Fibroblast of peridontal ligament (primary cell): ENCODE measurements at regions not wholly inside any gene's neighbourhood (a gene's known extent, or its start where the extent isn't known, plus 50 kb on each side); places are given as distances from the start of the nearest gene placed in this dataset.
"Not testable (repeated sequence)": the region's sequence is repeated elsewhere in the genome, so short reads cannot be mapped to it uniquely, and the experiment has no call there.

Source experiments
- DNase-seq: peaks from one replicate; pipeline ENCODE4 v3.0.0-alpha.2; 2010; ENCODE audit errors: extremely low read depth

DNA sequence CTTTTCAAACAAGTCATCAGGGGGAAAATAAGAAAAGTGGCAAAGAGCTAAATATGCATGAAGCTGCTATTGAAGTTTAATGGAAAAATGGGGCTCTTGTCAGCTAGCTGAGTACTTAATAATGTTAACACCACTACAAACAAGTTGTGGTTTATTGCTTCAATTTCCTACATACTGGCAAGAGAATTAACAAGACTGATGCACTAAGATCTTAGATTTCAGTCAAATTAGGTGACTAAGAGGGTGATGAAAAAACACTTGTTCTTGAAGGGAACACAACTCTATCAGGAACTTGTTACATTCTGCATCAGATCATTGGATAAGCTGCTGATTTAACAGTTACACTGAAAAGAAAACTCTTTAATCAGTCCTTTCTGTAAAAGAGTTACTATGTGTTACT is 234.6 kb upstream of the AFF2 start:
- no peak for DNase-seq

DNA sequence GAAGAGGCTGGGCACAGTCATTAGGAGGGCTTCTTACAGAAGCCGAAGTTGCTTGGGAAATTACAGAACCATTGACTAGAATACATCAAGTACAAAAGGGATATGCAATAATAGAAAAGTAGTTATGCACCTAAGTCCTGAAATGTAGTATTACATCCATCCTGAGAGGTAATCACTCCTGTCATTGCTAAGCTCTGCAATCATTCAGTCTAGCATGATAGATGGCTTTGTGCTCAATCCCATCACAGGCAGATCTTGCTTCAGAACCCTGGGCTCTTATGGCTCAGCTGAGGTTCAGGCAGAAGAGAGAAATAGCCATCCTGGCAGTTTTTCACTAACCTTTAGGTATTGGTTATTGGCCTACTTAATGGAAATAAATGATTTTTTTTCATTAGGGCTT is 231.7 kb upstream of the AFF2 start:
- DNase-seq: no peak

GRCh38 chrX:148269513-148269912 is 230.9 kb upstream of the AFF2 start:
- no peak for DNase-seq

DNA sequence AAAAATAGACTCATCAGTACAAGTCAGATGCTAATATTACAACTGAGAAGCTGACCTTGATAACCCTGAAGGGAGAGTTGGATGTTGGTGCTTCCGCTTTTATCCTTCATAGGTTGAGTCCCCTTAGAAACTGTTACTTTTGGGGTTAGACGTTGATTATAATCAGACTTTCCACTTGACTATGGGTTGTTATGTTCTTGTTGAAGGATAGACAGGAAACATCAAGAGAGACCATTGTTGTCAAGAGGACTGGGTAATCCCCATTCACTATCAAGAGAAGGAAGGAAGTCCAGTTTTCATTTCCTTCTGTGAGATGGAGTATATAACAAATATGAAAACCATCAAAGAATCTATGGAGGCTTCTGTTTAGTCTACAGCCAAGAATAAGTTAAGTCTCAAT is 229.9 kb upstream of the AFF2 start:
- no peak for DNase-seq

DNA sequence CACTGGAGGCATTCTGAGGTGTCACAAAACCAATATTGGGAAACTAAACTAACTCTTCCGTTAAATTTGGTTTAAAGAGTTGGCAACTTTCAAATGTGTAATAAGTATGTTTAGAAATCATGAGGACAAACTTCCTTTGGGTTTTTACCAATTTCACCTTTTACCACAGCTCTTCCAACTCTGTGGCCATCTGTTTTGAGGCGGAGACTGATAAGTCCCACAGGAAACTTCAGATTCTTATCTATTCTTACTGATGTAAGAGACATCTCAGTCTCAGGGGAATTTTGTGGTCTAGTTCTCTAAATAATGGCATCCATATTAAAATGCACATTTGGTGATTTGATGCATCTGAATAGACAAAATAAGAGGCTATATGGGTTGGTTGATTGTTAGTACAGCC is 229.2 kb upstream of the AFF2 start:
- no peak for DNase-seq

- DNase-seq: no peak
Observed at GRCh38 chrX:148281920-148282319, 218.5 kb upstream of the AFF2 start.

DNA sequence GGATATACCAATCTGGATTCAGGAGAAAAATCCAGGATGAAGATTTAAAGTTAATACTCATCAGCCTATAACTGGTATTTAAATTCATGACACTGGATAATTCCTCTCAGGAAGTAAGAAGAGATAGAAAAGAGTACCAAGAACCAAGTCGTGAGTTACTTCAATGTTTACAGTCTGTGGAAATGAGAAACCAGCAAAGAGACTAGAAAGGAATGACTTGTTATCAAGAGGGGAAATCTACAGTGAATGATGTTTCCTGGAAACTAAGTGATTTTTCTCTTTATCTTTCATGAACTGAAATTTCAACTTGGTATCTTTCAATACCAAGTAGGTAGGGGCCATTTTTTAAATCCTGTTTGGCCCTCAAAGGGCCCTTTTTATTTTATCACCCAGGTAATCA is 217.9 kb upstream of the AFF2 start:
- no peak for DNase-seq

DNA sequence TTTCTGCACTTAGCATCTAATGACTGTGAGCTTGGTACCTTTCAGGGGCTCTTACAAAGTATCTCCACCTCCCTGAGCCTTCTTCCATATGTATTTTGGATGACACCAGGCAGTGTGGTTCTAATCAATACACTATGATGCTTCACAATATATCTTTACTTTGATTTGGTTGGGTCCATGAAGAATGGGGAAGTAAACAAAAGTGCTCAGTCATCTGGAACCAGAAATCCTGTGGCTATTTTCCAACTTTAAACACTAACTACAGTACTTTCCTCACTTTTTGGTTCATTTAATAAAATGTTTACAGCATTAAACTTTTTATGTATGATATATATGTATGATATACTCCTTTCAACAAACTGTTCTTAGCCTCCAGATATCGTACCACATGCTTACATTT is 216.4 kb upstream of the AFF2 start:
- no peak for DNase-seq

DNA sequence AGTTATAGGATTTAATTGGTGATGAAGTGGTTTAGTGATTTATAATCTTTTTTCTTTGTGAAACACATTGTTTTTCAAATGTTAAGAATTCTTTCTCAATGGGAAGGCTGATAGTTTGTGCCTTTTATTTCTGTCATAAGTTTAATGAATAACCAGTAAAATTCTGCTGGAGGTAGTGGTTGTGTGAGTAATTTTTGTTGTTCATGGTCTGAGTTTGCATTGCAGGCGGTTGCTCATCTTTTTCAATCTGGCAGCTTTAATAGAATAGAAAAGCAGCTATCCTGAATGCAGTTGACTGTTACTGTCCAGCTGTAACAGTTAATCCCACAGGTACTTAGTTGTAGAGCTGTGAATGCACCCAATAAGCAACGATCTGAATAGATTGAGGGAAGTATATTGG is 215.6 kb upstream of the AFF2 start:
- no peak for DNase-seq

DNA sequence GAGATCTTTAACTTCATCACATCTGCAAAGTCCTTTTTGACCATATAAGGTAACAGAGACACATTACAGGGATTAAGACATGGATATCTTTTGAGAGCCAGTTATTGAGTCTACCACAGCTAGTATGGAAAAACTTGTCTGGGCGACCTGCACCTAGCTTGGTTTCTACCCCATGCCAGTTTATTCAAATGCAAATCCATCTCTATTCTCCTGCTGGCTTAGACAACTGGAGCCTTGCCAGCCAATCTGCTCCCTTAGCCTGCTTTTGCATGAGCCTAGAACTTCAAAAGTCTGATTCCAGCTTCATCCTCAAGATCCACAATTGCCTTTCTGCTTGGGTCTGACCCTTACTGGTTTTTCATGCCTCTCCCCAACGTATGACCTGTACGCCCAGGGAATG is 212.0 kb upstream of the AFF2 start:
- DNase-seq: no peak

DNA sequence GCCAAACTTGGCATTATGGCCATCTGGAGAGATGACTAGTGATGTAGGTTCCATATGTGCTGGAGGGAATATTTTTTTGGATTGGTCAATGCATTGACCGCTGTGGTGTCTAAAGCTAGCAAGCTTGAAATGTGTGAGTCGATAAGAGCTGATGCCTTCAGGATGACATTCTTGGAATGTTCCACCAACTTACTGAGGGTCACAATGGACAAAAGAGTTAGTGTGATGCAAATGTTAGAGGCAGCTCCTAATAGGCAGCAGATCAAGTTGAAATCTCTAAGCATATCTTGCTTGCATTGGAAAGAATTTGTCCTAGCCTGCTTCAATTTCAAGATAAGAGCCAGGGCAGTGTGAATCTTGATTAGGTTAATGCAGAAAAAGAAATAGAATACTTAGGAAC is 210.4 kb upstream of the AFF2 start:
- DNase-seq: no peak

- no peak for DNase-seq
Observed at GRCh38 chrX:148290931-148291330, 209.5 kb upstream of the AFF2 start.

DNA sequence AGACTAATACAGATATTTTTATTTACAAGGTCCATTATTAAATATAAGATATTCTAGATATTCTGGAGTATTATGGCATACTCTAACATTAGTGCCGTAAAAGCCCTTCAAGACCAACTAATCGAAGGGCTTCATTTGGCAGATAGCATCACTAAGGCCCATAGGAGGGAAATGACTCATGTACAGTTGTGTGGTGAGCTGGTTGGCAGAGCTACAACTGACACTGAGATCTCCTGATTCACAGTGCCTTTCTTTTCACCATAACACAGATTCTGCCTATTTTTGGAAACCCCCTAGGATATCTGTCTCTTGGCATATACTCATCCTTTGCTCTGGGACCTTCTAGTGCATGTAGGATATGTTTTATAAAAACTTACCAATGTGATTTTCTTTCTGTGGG is 201.7 kb upstream of the AFF2 start:
- DNase-seq: peak; percentile 24

- not testable (repeated sequence) for DNase-seq
Observed at GRCh38 chrX:148305214-148305613, 195.2 kb upstream of the AFF2 start.

GRCh38 chrX:148309413-148309812 is 191.0 kb upstream of the AFF2 start:
- no peak for DNase-seq

DNA sequence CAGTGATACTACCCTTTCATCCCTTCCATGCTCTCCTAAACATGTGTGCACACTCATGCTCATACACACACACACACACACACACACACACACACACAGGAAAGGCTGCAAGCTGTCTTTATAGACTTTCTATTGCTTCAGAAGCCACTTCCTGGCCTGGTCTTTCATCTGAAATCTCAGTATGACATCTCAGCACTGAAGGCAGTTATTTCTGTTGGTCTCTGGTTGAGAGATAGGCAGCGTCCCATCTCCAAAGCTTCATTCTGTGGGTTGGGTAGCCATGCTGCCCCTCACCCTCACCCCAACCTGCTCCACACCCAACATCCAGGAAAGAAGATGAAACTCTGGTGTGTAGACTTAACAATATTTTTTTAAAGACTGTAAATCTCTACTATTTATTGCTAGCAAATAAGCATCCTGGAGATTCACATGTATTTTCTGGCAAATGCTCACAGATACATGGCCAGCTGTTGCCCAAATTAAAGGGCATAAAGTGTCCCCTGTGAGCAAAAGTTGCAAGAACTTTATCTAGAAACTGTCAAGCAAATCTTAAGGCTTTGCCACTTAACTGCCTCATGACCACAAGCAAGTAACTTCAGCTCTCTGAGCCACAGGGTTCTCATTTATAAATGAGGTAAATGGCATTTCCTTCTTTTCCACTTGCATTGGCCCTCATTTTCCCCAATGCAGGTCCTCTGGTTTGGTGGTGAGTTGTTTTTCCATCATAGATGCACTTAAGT is 189.8 kb upstream of the AFF2 start:
- no peak for DNase-seq

DNA sequence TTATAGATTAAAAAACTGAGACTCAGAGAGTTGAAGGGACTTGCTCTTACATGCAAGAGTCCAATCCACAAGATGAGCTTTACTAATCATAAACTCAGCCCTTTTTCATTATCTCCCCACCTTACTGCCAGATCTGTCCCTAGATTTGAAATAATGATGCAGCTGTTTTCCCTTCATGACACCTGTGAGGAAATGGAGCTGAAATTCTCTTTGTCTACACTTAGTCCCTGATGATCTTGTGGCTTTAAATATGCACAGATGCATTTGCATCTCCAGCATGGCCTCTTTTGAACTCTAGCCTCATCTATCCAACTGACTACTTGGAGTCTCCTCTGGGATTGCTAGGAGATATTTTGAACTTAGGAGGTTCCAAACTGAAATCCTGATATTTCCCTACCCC is 188.9 kb upstream of the AFF2 start:
- no peak for DNase-seq

DNA sequence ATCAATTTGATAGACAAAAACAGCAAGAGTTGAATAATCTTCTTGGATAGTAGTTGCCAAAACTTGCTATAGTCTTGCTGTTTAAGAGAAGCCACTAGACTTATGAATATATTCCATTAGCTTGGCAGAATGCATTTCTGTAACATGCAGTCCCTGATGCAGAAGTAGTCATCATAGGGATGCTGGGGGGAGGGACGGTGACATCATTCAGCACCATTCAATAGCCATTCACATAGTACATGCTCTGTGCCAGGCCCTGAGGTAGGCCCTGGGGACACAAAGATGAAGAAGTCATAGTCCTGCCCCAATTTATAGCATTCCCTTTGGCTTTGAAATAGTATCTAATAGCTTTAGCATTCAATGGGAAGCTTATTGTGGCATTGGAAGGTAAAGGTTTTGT is 185.5 kb upstream of the AFF2 start:
- DNase-seq: no peak

- DNase-seq: no peak
Observed at GRCh38 chrX:148316446-148316845, 184.0 kb upstream of the AFF2 start.

- no peak for DNase-seq
Observed at GRCh38 chrX:148322906-148323305, 177.5 kb upstream of the AFF2 start.

GRCh38 chrX:148333989-148334388 is 166.4 kb upstream of the AFF2 start:
- DNase-seq: no peak

DNA sequence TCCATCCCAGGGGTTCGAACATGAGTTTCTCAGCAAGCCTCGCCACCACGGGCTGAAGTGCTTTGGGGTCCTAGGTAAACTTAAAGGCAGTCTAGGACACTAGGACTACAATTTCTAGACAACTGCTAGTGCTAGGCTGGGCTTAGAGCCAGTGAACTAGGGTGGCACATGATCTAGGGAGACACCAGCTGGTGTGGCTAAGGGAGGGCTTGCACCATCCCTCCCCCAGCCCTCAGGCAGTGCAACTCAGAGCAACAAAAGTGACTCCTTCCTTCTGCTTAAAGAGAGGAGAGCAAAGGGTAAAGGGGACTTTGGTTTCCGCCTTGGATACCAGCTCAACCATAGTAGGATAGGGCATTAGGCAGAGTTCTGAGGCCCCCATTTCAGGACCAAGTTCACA is 162.5 kb upstream of the AFF2 start:
- no peak for DNase-seq

DNA sequence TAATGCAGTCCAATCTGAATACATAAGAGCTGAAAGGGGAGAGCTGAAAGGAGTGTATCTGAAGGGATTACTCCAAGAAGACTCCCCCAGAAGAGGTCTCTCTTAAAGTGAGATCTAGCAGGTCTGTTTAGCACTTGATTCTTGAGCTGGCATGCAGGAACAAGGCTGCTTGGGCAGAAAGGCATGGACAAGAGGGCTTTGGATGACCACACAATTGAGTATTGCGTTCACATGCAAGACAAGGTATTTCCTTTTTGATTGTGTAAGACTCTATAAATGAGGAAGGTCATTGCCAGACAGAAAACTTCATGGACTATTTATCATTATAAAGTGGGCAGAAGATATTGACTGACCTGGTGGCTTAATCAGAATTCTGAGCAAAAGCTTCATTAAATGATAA is 145.5 kb upstream of the AFF2 start:
- DNase-seq: no peak

GRCh38 chrX:148361641-148362040 is 138.8 kb upstream of the AFF2 start:
- DNase-seq: no peak
